ENCODE measurements at regions not wholly inside any gene's neighbourhood (a gene's known extent, or its start where the extent isn't known, plus 50 kb on each side); places are given as distances from the start of the nearest gene placed in this dataset.
A peak's percentile ranks its signal among the peaks of the same experiment; 100 is the strongest.
"Not testable (repeated sequence)": the region's sequence is repeated elsewhere in the genome, so short reads cannot be mapped to it uniquely, and the experiment has no call there.

DNA sequence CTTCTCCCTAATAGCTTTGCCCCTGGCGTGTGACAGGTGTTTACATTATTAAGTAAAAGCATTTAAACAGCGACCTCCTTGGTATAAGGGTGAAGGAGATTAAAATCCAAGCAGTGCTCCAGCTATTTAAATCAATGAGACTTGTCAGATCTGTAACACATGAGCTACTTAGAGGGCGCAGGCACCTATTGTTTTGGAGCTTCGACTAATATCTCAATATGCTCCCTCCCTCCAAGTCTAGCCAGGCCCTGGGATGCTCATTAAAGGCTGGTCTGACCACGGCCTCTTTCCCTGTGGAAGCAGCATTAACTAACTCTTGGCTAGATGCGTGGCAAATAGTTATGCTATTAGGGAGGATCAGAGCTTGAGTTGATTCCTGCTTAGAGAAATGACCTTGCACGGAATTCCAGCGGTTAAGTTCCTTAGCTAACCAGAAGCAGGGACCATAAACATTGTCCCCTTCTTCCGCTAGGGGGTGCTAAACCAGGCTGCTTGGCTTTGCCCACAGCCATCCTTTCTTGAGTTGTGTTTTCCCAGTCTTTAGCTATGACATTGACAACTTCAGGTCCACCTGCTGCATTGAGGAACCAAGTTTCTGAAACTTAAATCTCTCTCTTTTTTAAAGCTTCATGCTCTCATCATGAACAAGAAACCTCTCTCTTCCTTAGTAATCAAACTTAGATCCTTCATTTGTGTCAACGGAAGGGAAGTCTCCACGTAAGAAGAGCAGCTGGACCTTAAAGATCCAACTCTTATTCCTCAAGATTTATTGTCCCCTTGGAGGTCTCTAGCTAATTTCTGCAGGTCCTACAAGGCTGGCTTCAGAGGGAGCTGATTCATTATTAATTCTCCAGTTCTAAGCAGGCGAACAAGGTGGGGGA lies 80.7 kb upstream of the IGFBP7 start:
- peak; percentile 2 for DNase-seq (ENCODE audit: low spot score)

GRCh38 chr4:57187246-57187645 lies 77.1 kb upstream of the IGFBP7 start:
- no peak for DNase-seq (ENCODE audit: low spot score)

GRCh38 chr4:57184378-57185029 lies 74.3 kb upstream of the IGFBP7 start:
- DNase-seq (ENCODE audit: low spot score), result no peak

DNA sequence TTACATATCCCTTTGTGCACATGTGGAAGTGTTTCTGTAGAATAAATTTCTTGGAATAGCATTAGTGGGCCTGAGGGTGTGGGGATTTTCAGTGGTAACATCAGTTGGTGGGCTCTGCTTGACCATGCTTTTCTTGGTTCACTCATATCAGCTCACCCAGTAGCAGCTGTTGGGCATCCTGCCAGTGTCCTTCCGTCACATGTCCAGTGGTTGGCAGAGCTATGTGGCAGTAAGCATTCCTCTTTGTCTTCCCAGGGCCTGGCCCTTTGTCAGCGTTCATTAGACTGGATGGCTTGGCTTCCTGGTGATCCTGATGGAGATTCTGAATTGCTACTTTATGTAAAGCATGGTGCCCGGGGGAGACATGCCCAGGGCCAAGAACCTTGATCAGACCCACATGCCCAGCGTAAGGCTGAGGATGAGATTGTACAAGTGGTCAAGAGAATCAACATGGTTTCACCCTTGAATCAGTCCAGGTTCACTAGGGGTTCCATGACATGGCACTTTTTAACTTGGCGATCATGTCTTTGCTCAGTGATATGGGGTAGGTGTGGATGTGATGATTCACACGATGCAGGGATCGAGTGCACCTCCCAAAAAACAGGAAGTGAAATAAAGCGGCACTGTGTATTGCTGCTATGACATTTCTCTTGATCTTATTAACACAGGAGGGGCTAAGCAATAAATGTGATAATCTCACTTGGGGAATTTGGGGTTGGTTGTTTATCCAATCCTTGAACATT lies 72.1 kb upstream of the IGFBP7 start:
- no peak for DNase-seq (ENCODE audit: low spot score)

DNA sequence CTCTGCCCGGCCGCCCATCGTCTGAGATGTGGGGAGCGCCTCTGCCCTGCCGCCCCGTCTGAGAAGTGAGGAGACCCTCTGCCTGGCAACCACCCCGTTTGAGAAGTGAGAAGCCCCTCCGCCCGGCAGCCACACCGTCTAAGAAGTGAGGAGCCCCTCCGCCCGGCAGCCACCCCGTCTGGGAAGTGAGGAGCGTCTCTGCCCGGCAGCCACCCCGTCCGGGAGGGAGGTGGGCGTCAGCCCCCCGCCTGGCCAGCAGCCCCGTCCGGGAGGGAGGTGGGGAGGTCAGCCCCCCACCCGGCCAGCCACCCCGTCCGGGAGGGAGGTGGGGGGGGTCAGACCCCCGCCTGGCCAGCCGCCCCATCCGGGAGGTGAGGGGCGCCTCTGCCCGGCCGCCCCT lies 63.0 kb upstream of the IGFBP7 start:
- not testable (repeated sequence) for DNase-seq (ENCODE audit: low spot score)

DNA sequence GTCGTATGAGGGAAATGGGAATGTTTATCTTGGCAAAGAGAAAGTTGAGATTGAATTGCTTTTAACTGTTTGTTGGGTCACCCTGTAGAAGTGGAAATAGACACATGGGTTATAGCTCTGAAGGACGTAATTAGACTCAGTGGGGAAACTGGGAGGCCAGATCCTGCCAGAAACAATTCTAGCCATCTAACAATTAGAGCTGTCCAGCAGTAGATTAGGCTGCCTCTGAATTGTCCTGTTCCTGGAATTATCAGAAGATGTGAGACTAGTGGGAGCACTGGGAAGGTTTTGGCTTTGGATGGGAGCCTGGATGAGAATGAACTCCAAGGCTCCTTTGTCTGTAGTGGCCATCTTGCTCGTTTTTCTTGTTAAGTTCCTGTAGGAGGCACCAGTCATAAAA lies 61.9 kb upstream of the IGFBP7 start:
- DNase-seq (ENCODE audit: low spot score), result no peak

DNA sequence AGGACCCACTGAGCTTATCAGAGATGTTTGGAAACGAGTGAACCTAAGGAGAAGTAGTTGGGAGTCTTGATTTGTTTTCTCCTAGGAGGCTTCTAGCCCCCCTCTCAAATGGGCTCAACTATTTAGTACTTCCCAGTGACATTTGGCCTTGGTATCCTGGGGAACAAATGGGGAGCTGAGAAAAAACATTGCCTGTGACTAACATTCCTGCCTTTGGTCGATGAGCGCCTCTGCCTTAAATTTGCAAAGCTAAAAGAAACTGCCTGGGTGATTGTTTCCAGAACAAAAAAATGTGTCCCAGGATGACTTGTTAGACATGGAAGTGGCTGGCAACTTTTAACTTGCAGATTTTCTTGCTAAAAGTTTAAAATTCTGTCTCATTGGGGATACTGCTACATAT lies 58.8 kb upstream of the IGFBP7 start:
- no peak for DNase-seq (ENCODE audit: low spot score)

- peak; percentile 85 for DNase-seq (ENCODE audit: low spot score)
Observed at GRCh38 chr4:57163530-57164459, 53.6 kb upstream of the IGFBP7 start.

DNA sequence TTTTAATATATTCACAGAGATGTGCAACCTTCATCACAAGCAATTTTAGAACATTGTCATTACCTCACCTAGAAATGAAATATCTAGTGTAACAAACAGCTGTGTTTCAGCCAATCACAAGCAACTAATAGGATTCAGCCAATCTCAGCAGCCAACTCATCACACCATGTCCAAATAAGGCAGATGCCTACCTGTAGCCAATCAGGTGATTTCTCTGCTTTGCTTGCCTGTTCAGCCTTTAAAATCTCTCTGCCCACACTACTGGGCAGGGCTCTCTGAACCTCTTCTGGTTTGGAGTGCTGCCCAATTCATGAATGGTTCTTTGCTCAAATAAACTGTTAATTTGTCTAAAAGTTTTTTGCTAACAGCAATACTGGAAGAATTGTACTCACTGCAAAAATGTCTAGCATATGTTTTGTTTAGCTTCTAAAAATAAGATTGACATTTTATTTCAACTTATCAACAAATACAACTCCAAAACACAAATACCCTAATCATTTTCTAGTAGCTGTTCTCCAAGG lies 52.4 kb upstream of the IGFBP7 start:
- no peak for DNase-seq (ENCODE audit: low spot score)
